ENCODE measurements at regions not wholly inside any gene's neighbourhood (a gene's known extent, or its start where the extent isn't known, plus 50 kb on each side); places are given as distances from the start of the nearest gene placed in this dataset.

- Mint-ChIP-seq H3K4me1 (ENCODE audit: low read depth, unreplicated experiment) (no peaks in the 10 kb centered on the region), H3K36me3 (ENCODE audit: unreplicated experiment) (no peaks in the 10 kb centered on the region), H3K27me3 (ENCODE audit: unreplicated experiment) (no peaks in the 10 kb centered on the region), H3K4me3 (ENCODE audit: unreplicated experiment) (no peak overlapping the region), H3K9me3 (ENCODE audit: unreplicated experiment) (no peaks in the 10 kb centered on the region), H3K27ac (ENCODE audit: unreplicated experiment) (no peak overlapping the region)
- no peak for TF ChIP-seq CTCF (IDR thresholded peaks at IDR 0.05; ENCODE audit: partially characterized antibody, unreplicated experiment)
- DNase-seq: no peak
Measured at GRCh38 chr3:106058475-106058874, 189.7 kb upstream of the CBLB start.

GRCh38 chr3:106059953-106060517, 191.2 kb upstream of the CBLB start:
- DNase-seq: no peak
- Mint-ChIP-seq H3K9me3 (ENCODE audit: unreplicated experiment) (peaks cover 2% of the 10 kb centered on the region), H3K27me3 (ENCODE audit: unreplicated experiment) (no peaks in the 10 kb centered on the region), H3K36me3 (ENCODE audit: unreplicated experiment) (peaks cover 12% of the 10 kb centered on the region), H3K4me3 (ENCODE audit: unreplicated experiment) (no peak overlapping the region), H3K4me1 (ENCODE audit: low read depth, unreplicated experiment) (no peaks in the 10 kb centered on the region), H3K27ac (ENCODE audit: unreplicated experiment) (no peak overlapping the region)
- TF ChIP-seq CTCF (IDR thresholded peaks at IDR 0.05; ENCODE audit: partially characterized antibody, unreplicated experiment): no peak

GRCh38 chr3:106063909-106064308, 195.1 kb upstream of the CBLB start:
- TF ChIP-seq CTCF (IDR thresholded peaks at IDR 0.05; ENCODE audit: partially characterized antibody, unreplicated experiment): no peak
- H3K27ac Mint-ChIP-seq (ENCODE audit: unreplicated experiment): no peak overlapping the region

GRCh38 chr3:106065831-106066230, 197.0 kb upstream of the CBLB start:
- Mint-ChIP-seq H3K27me3 (ENCODE audit: unreplicated experiment) (peaks cover 1% of the 10 kb centered on the region), H3K9me3 (ENCODE audit: unreplicated experiment) (peaks cover 2% of the 10 kb centered on the region), H3K4me3 (ENCODE audit: unreplicated experiment) (no peak overlapping the region), H3K36me3 (ENCODE audit: unreplicated experiment) (peaks cover 12% of the 10 kb centered on the region), H3K27ac (ENCODE audit: unreplicated experiment) (no peak overlapping the region), H3K4me1 (ENCODE audit: low read depth, unreplicated experiment) (no peaks in the 10 kb centered on the region)
- TF ChIP-seq CTCF (IDR thresholded peaks at IDR 0.05; ENCODE audit: partially characterized antibody, unreplicated experiment): no peak
- no peak for DNase-seq

More at GRCh38 chr3:106063909-106064308, 195.1 kb upstream of the CBLB start:
- no peak overlapping the region for H3K4me3 Mint-ChIP-seq (ENCODE audit: unreplicated experiment)
- no peak for DNase-seq
- H3K4me1 Mint-ChIP-seq (ENCODE audit: low read depth, unreplicated experiment): no peaks in the 10 kb centered on the region
- peaks cover 12% of the 10 kb centered on the region for H3K36me3 Mint-ChIP-seq (ENCODE audit: unreplicated experiment)
- peaks cover 1% of the 10 kb centered on the region for H3K27me3 Mint-ChIP-seq (ENCODE audit: unreplicated experiment)
- peaks cover 2% of the 10 kb centered on the region for H3K9me3 Mint-ChIP-seq (ENCODE audit: unreplicated experiment)

GRCh38 chr3:106067711-106068110, 198.9 kb upstream of the CBLB start:
- Mint-ChIP-seq H3K4me3 (ENCODE audit: unreplicated experiment) (no peak overlapping the region), H3K4me1 (ENCODE audit: low read depth, unreplicated experiment) (no peaks in the 10 kb centered on the region), H3K27ac (ENCODE audit: unreplicated experiment) (no peak overlapping the region), H3K9me3 (ENCODE audit: unreplicated experiment) (peaks cover 5% of the 10 kb centered on the region), H3K27me3 (ENCODE audit: unreplicated experiment) (peaks cover 1% of the 10 kb centered on the region), H3K36me3 (ENCODE audit: unreplicated experiment) (peaks cover 16% of the 10 kb centered on the region)
- no peak for TF ChIP-seq CTCF (IDR thresholded peaks at IDR 0.05; ENCODE audit: partially characterized antibody, unreplicated experiment)
- no peak for DNase-seq

Measured in glutamatergic neuron (in vitro differentiated cells).